ENCODE measurements at regions not wholly inside any gene's neighbourhood (a gene's known extent, or its start where the extent isn't known, plus 50 kb on each side); places are given as distances from the start of the nearest gene placed in this dataset.

GRCh38 chr6:19150307-19150706 is 686.9 kb upstream of the ID4 start:
- no peak for DNase-seq (ENCODE audit: low read depth in 2 of 2)

- no peak for DNase-seq (ENCODE audit: low read depth in 2 of 2)
These were observed 683.7 kb upstream of the ID4 start for GRCh38 chr6:19153270-19153980.

GRCh38 chr6:19153981-19154295 is 683.2 kb upstream of the ID4 start:
- no peak for DNase-seq (ENCODE audit: low read depth in 2 of 2)

GRCh38 chr6:19156443-19156842 is 680.7 kb upstream of the ID4 start:
- DNase-seq (ENCODE audit: low read depth in 2 of 2) = no peak

- no peak for DNase-seq (ENCODE audit: low read depth in 2 of 2)
These were observed 679.7 kb upstream of the ID4 start for GRCh38 chr6:19157486-19157885.

GRCh38 chr6:19158586-19158985 is 678.6 kb upstream of the ID4 start:
- DNase-seq (ENCODE audit: low read depth in 2 of 2) = no peak

- no peak for DNase-seq (ENCODE audit: low read depth in 2 of 2)
These were observed 678.1 kb upstream of the ID4 start for GRCh38 chr6:19159089-19159488.

GRCh38 chr6:19159561-19159960 is 677.6 kb upstream of the ID4 start:
- DNase-seq (ENCODE audit: low read depth in 2 of 2) = no peak

GRCh38 chr6:19160081-19160730 is 677.0 kb upstream of the ID4 start:
- DNase-seq (ENCODE audit: low read depth in 2 of 2) = no peak

- no peak for DNase-seq (ENCODE audit: low read depth in 2 of 2)
These were observed 669.9 kb upstream of the ID4 start for GRCh38 chr6:19167251-19167650.

- no peak for DNase-seq (ENCODE audit: low read depth in 2 of 2)
These were observed 667.8 kb upstream of the ID4 start for GRCh38 chr6:19169366-19169765.

- DNase-seq (ENCODE audit: low read depth in 2 of 2) = no peak
These were observed 662.1 kb upstream of the ID4 start for GRCh38 chr6:19175023-19175422.

GRCh38 chr6:19180348-19181072 is 656.7 kb upstream of the ID4 start:
- DNase-seq (ENCODE audit: low read depth in 2 of 2) = no peak

GRCh38 chr6:19181211-19181610 is 656.0 kb upstream of the ID4 start:
- no peak for DNase-seq (ENCODE audit: low read depth in 2 of 2)

GRCh38 chr6:19193624-19194023 is 643.5 kb upstream of the ID4 start:
- no peak for DNase-seq (ENCODE audit: low read depth in 2 of 2)

GRCh38 chr6:19204445-19204844 is 632.7 kb upstream of the ID4 start:
- no peak for DNase-seq (ENCODE audit: low read depth in 2 of 2)

- no peak for DNase-seq (ENCODE audit: low read depth in 2 of 2)
These were observed 632.1 kb upstream of the ID4 start for GRCh38 chr6:19205076-19205475.

- DNase-seq (ENCODE audit: low read depth in 2 of 2) = no peak
These were observed 628.0 kb upstream of the ID4 start for GRCh38 chr6:19209202-19209601.

- DNase-seq (ENCODE audit: low read depth in 2 of 2) = no peak
These were observed 626.1 kb upstream of the ID4 start for GRCh38 chr6:19210849-19211590.

- no peak for DNase-seq (ENCODE audit: low read depth in 2 of 2)
These were observed 622.9 kb upstream of the ID4 start for GRCh38 chr6:19214231-19214630.

GRCh38 chr6:19219931-19220330 is 617.2 kb upstream of the ID4 start:
- no peak for DNase-seq (ENCODE audit: low read depth in 2 of 2)

GRCh38 chr6:19231878-19232561 is 605.1 kb upstream of the ID4 start:
- DNase-seq (ENCODE audit: low read depth in 2 of 2) = no peak
